Neural progenitor cell (in vitro differentiated cells): ENCODE measurements at regions not wholly inside any gene's neighbourhood (a gene's known extent, or its start where the extent isn't known, plus 50 kb on each side); places are given as distances from the start of the nearest gene placed in this dataset.

Experiments used
- DNase-seq: peaks from one replicate; pipeline ENCODE4 v3.0.0-alpha.2; 2016; ENCODE audit warnings: low spot score
- H2AFZ ChIP-seq: fragments of 200-600 bp; sonication (generic); replicated peaks from 2 replicates; pipeline ENCODE4 v1.6.1; 2016; ENCODE audit warnings: antibody characterized with exemption
- H3F3A ChIP-seq: fragments of 200-600 bp; sonication (generic); 2 replicates; pipeline ENCODE4 v1.6.1; 2016; ENCODE audit warnings: antibody characterized with exemption, low read depth
- H3K27ac ChIP-seq: fragments of 200-600 bp; sonication (generic); 2 replicates; pipeline ENCODE4 v1.5.1; 2016; ENCODE audit warnings: mild to moderate bottlenecking
- H3K27me3 ChIP-seq: fragments of 200-600 bp; sonication (generic); 2 replicates; pipeline ENCODE4 v1.6.1; 2016; ENCODE audit warnings: mild to moderate bottlenecking, moderate library complexity
- H3K36me3 ChIP-seq: fragments of 200-600 bp; sonication (generic); 2 replicates; pipeline ENCODE4 v1.5.1; 2016
- H3K4me1 ChIP-seq: fragments of 200-600 bp; sonication (generic); 2 replicates; pipeline ENCODE4 v1.6.1; 2016; ENCODE audit warnings: mixed run types
- H3K4me2 ChIP-seq: fragments of 200-600 bp; sonication (generic); 2 replicates; pipeline ENCODE4 v1.6.1; 2016
- H3K4me3 ChIP-seq: fragments of 200-600 bp; sonication (generic); 2 replicates; pipeline ENCODE4 v1.5.1; 2016
- H3K79me2 ChIP-seq: fragments of 200-600 bp; sonication (generic); 2 replicates; pipeline ENCODE4 v1.6.1; 2016; ENCODE audit warnings: low read depth
- H3K9ac ChIP-seq: fragments of 200-600 bp; sonication (generic); 2 replicates; pipeline ENCODE4 v1.6.1; 2016
- H3K9me3 ChIP-seq: fragments of 200-600 bp; sonication (generic); 2 replicates; pipeline ENCODE4 v1.5.1; 2016; ENCODE audit warnings: low read depth
- H4K20me1 ChIP-seq: fragments of 200-600 bp; sonication (generic); 2 replicates; pipeline ENCODE4 v1.6.1; 2016; ENCODE audit warnings: low read depth
- H3K27ac Mint-ChIP-seq: 3 replicates; pipeline ENCODE4 v1.8.0; 2021; ENCODE audit warnings: mixed read lengths
- H3K27me3 Mint-ChIP-seq: 2 replicates; pipeline ENCODE4 v1.8.0; 2022; ENCODE audit warnings: low read depth, mild to moderate bottlenecking, inconsistent platforms, moderate library complexity, mixed read lengths; ENCODE audit not compliant: insufficient read depth
- H3K36me3 Mint-ChIP-seq: 3 replicates; pipeline ENCODE4 v1.8.0; 2021; ENCODE audit warnings: mixed read lengths
- H3K4me1 Mint-ChIP-seq: 3 replicates; pipeline ENCODE4 v1.8.0; 2021; ENCODE audit warnings: mixed read lengths
- H3K4me3 Mint-ChIP-seq: 3 replicates; pipeline ENCODE4 v1.8.0; 2021; ENCODE audit warnings: mild to moderate bottlenecking, moderate library complexity, mixed read lengths
- H3K9me3 Mint-ChIP-seq: 3 replicates; pipeline ENCODE4 v1.8.0; 2020; ENCODE audit warnings: mixed read lengths
- CTCF ChIP-seq: fragments of 200-600 bp; sonication (generic); IDR thresholded peaks from 2 replicates; pipeline ENCODE4 v1.5.1; 2017; ENCODE audit warnings: antibody characterized with exemption, mild to moderate bottlenecking
- EZH2 ChIP-seq: fragments of 200-600 bp; sonication (generic); IDR thresholded peaks from 2 replicates; pipeline ENCODE4 v1.6.1; 2017; ENCODE audit warnings: antibody characterized with exemption, mild to moderate bottlenecking, moderate library complexity
- EZH2phosphoT487 ChIP-seq: fragments of 200-600 bp; sonication (generic); IDR thresholded peaks from 2 replicates; pipeline ENCODE4 v1.6.1; 2017; ENCODE audit warnings: antibody characterized with exemption

GRCh38 chrX:1075156-1075555 lies 137.3 kb downstream of the CRLF2 start:
- no peak overlapping the region for H2AFZ ChIP-seq
- peaks cover 5% of the 10 kb centered on the region for H3K9me3 Mint-ChIP-seq

DNA sequence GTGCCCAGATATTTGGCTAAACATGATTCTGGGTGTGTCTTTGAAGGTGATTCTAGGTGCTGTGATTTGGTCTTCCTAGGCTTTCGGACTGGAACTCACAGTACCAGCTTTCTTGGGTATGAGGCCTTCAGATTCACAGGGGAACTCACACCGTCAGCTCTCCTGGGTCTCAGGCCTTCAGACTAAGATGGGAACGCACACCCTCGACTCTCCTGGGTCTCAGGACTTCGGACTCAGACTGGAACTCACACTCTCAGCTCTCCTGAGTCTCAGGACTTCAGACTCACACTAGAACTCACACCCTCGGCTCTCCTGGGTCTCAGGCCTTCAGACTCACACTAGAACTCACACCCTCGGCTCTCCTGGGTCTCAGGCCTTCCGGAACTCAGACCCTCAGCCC lies 137.7 kb downstream of the CRLF2 start:
- Histone ChIP-seq H3K9me3 (no peaks in the 10 kb centered on the region), H3K4me1 (peaks cover 10% of the 10 kb centered on the region), H3K4me2 (no peak overlapping the region), H3K4me3 (no peak overlapping the region), H3K27me3 (no peaks in the 10 kb centered on the region), H2AFZ (peak overlapping the region; percentile 17), H3K9ac (no peak overlapping the region), H3K27ac (no peak overlapping the region), H3K36me3 (no peaks in the 10 kb centered on the region), H4K20me1 (no peaks in the 10 kb centered on the region), H3K79me2 (no peaks in the 10 kb centered on the region), H3F3A (peaks cover 17% of the 10 kb centered on the region)
- peaks cover 5% of the 10 kb centered on the region for H3K9me3 Mint-ChIP-seq
- H3K36me3 Mint-ChIP-seq = no peaks in the 10 kb centered on the region
- no peak overlapping the region for H3K4me3 Mint-ChIP-seq
- no peak overlapping the region for H3K27ac Mint-ChIP-seq
- H3K27me3 Mint-ChIP-seq = peaks cover 26% of the 10 kb centered on the region
- peaks cover 13% of the 10 kb centered on the region for H3K4me1 Mint-ChIP-seq
- DNase-seq = no peak
- no peak for TF ChIP-seq EZH2phosphoT487
- no peak for TF ChIP-seq EZH2
- no peak for TF ChIP-seq CTCF

More at GRCh38 chrX:1075156-1075555, 137.3 kb downstream of the CRLF2 start:
- TF ChIP-seq CTCF (no peak), EZH2phosphoT487 (no peak), EZH2 (no peak)
- Mint-ChIP-seq H3K27me3 (peaks cover 26% of the 10 kb centered on the region), H3K4me1 (peaks cover 13% of the 10 kb centered on the region), H3K27ac (peak overlapping the region; percentile 40), H3K4me3 (no peak overlapping the region), H3K36me3 (no peaks in the 10 kb centered on the region)
- no peak overlapping the region for H3K4me2 ChIP-seq
- H3K79me2 ChIP-seq = no peaks in the 10 kb centered on the region
- H3K4me3 ChIP-seq = no peak overlapping the region
- H3F3A ChIP-seq = peaks cover 17% of the 10 kb centered on the region
- no peak for DNase-seq
- no peak overlapping the region for H3K9ac ChIP-seq
- H3K27ac ChIP-seq = no peak overlapping the region
- no peaks in the 10 kb centered on the region for H3K36me3 ChIP-seq
- no peaks in the 10 kb centered on the region for H3K9me3 ChIP-seq
- no peaks in the 10 kb centered on the region for H3K27me3 ChIP-seq
- H3K4me1 ChIP-seq = peaks cover 10% of the 10 kb centered on the region
- no peaks in the 10 kb centered on the region for H4K20me1 ChIP-seq

GRCh38 chrX:1074172-1074571 lies 138.3 kb downstream of the CRLF2 start:
- no peak overlapping the region for H3K4me2 ChIP-seq
- H3K4me3 ChIP-seq = no peak overlapping the region
- no peak overlapping the region for H3K27ac Mint-ChIP-seq
- peaks cover 5% of the 10 kb centered on the region for H3K9me3 Mint-ChIP-seq
- H3K4me3 Mint-ChIP-seq = no peak overlapping the region
- no peak overlapping the region for H3K27ac ChIP-seq
- peaks cover 17% of the 10 kb centered on the region for H3F3A ChIP-seq
- DNase-seq = no peak
- H3K36me3 Mint-ChIP-seq = no peaks in the 10 kb centered on the region
- no peak overlapping the region for H3K9ac ChIP-seq
- no peaks in the 10 kb centered on the region for H3K79me2 ChIP-seq
- TF ChIP-seq EZH2phosphoT487 (no peak), CTCF (no peak), EZH2 (no peak)
- H3K36me3 ChIP-seq = no peaks in the 10 kb centered on the region
- no peaks in the 10 kb centered on the region for H3K9me3 ChIP-seq
- no peaks in the 10 kb centered on the region for H4K20me1 ChIP-seq
- no peaks in the 10 kb centered on the region for H3K27me3 ChIP-seq
- peaks cover 26% of the 10 kb centered on the region for H3K27me3 Mint-ChIP-seq
- H2AFZ ChIP-seq = no peak overlapping the region
- H3K4me1 Mint-ChIP-seq = peaks cover 13% of the 10 kb centered on the region
- peaks cover 10% of the 10 kb centered on the region for H3K4me1 ChIP-seq
